Upper lobe of left lung (tissue), 4 donors: ENCODE measurements at regions not wholly inside any gene's neighbourhood (a gene's known extent, or its start where the extent isn't known, plus 50 kb on each side); places are given as distances from the start of the nearest gene placed in this dataset.

ENCODE experiments used
- CTCF ChIP-seq, 6 experiments: fragments of 450-650 bp in 4 of 6; fragments of 200-600 bp in 2 of 6; sonication (generic) in 2 of 6; IDR thresholded peaks; one replicate each; pipeline ENCODE4 v1.5.1; 2016 to 2019; ENCODE audit warnings: antibody characterized with exemption in 6 of 6
- POLR2A ChIP-seq, 4 donors: fragments of 450-650 bp; IDR thresholded peaks; one replicate each; pipeline ENCODE4 v1.5.1; 2016 to 2017; ENCODE audit warnings: antibody characterized with exemption in 4 of 4, mild to moderate bottlenecking in 2 of 4

GRCh38 chr7:16169537-16169936 lies 251.8 kb downstream of the CRPPA start:
- TF ChIP-seq POLR2A (IDR thresholded peaks at IDR 0.05) (no peak), CTCF (IDR thresholded peaks at IDR 0.05) (no peak)
